AG10803 (cell line): ENCODE measurements at regions not wholly inside any gene's neighbourhood (a gene's known extent, or its start where the extent isn't known, plus 50 kb on each side); places are given as distances from the start of the nearest gene placed in this dataset.

Source experiments
- DNase-seq: peaks from one replicate; pipeline ENCODE4 v3.0.0; 2010; ENCODE audit warnings: low read depth
- H3K4me3 ChIP-seq: 2 replicates; pipeline ENCODE4 v1.5.1; 2011; ENCODE audit warnings: mild to moderate bottlenecking, low read length, control low read depth
- CTCF ChIP-seq: conservative IDR thresholded peaks from 2 replicates; pipeline ENCODE4 v1.5.1; 2011; ENCODE audit warnings: mild to moderate bottlenecking, low read length, control low read depth, inconsistent platforms

- TF ChIP-seq CTCF = no peak
- H3K4me3 ChIP-seq = no peak overlapping the region
- DNase-seq = no peak
Measured at GRCh38 chr10:131480066-131480465, 168.5 kb upstream of the TCERG1L start.

- no peak for DNase-seq
- no peak overlapping the region for H3K4me3 ChIP-seq
- no peak for TF ChIP-seq CTCF
Measured at GRCh38 chr10:131480861-131481260, 169.3 kb upstream of the TCERG1L start.

GRCh38 chr10:131485732-131486131 is 174.2 kb upstream of the TCERG1L start:
- no peak overlapping the region for H3K4me3 ChIP-seq
- DNase-seq = no peak
- TF ChIP-seq CTCF = no peak

DNA sequence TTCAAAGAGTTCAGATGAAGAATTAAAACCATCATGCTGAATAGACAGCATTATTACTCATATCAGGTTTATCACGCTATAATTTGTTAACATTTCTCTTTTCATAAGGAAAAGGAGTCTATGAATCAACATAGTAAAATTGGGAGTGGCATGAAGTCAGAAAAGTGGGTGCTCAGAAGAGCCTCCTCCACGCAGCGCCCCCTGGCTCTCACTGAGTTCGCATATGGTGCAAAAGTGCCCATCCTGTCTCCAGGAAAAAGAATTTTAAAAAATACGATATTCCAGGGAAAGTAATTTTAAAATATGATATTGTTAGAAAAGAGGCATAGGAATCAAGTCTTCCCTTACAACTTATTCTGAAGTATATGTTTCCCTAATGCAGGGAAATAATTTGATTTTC is 176.3 kb upstream of the TCERG1L start:
- no peak for TF ChIP-seq CTCF
- H3K4me3 ChIP-seq = no peak overlapping the region

GRCh38 chr10:131490991-131491594 is 179.6 kb upstream of the TCERG1L start:
- no peak overlapping the region for H3K4me3 ChIP-seq
- DNase-seq = no peak
- no peak for TF ChIP-seq CTCF

More for the DNA sequence above, 176.3 kb upstream of the TCERG1L start:
- DNase-seq = no peak

- DNase-seq = no peak
- no peak overlapping the region for H3K4me3 ChIP-seq
- TF ChIP-seq CTCF = no peak
Measured at GRCh38 chr10:131492211-131492857, 180.8 kb upstream of the TCERG1L start.

DNA sequence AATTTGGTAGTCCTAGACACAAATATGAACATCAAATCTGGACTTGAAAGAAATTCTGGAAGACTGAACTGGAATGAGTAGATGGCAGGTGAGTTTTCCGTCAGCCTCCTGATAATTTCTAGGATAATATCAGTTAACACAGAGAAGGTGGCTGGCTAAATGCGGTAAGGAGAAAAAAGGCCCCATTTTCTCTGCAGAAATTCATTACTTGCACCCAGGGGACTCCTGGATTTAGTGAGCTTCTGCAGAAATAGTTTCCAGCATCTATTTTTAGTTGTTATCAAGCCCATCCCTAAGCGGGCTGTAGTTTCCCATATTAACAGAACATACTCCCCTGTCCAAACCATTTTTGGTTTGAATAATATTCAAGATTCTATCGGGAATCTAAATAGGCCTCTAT is 181.9 kb upstream of the TCERG1L start:
- no peak for DNase-seq
- H3K4me3 ChIP-seq = no peak overlapping the region
- TF ChIP-seq CTCF = no peak
